ENCODE measurements at regions not wholly inside any gene's neighbourhood (a gene's known extent, or its start where the extent isn't known, plus 50 kb on each side); places are given as distances from the start of the nearest gene placed in this dataset.
"Not testable (repeated sequence)": the region's sequence is repeated elsewhere in the genome, so short reads cannot be mapped to it uniquely, and the experiment has no call there.

DNA sequence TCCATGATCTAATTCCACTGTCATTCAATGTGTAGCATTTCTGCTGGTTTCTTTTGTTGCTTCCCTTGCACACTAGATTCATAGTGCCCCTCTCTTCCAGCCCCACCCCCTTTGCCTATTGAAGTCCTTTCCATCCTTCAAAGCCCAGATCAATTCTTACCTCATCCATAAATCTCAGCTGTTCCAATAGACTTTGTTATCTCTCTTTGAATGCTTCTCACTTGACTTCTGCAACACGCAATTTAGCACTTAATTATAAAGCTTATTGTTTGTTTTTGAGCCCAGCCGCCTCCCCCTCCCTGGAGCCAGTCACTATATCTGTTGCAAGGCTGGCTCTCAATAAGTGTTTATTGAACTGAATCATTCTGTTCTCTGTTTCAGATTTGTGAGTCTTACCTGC, 174.6 kb upstream of the TBL1XR1 start:
- Mint-ChIP-seq H3K4me3 (ENCODE audit: low read depth) (no peak overlapping the region), H3K27ac (no peak overlapping the region), H3K27me3 (ENCODE audit: low read depth) (no peaks in the 10 kb centered on the region), H3K9me3 (no peaks in the 10 kb centered on the region), H3K4me1 (ENCODE audit: low read depth) (no peaks in the 10 kb centered on the region), H3K36me3 (ENCODE audit: low read depth) (no peaks in the 10 kb centered on the region)
- intact Hi-C loops (cut with micrococcal nuclease) = no loop called here
- no peak for DNase-seq (ENCODE audit: low spot score)

GRCh38 chr3:177374323-177374722, 177.0 kb upstream of the TBL1XR1 start:
- intact Hi-C loops (cut with micrococcal nuclease) = no loop called here
- DNase-seq (ENCODE audit: low spot score) = no peak
- Mint-ChIP-seq H3K9me3 (no peaks in the 10 kb centered on the region), H3K36me3 (ENCODE audit: low read depth) (no peaks in the 10 kb centered on the region), H3K27me3 (ENCODE audit: low read depth) (no peaks in the 10 kb centered on the region), H3K27ac (no peak overlapping the region), H3K4me1 (ENCODE audit: low read depth) (no peaks in the 10 kb centered on the region), H3K4me3 (ENCODE audit: low read depth) (no peak overlapping the region)

- Mint-ChIP-seq H3K27ac (no peak overlapping the region), H3K36me3 (ENCODE audit: low read depth) (no peaks in the 10 kb centered on the region), H3K4me3 (ENCODE audit: low read depth) (no peak overlapping the region), H3K4me1 (ENCODE audit: low read depth) (no peaks in the 10 kb centered on the region), H3K9me3 (peaks cover 3% of the 10 kb centered on the region), H3K27me3 (ENCODE audit: low read depth) (no peaks in the 10 kb centered on the region)
- intact Hi-C loops (cut with micrococcal nuclease) = no loop called here
- no peak for DNase-seq (ENCODE audit: low spot score)
Observed at GRCh38 chr3:177375316-177375715, 178.0 kb upstream of the TBL1XR1 start.

GRCh38 chr3:177377166-177377565, 179.9 kb upstream of the TBL1XR1 start:
- Mint-ChIP-seq H3K9me3 (peaks cover 9% of the 10 kb centered on the region), H3K4me1 (ENCODE audit: low read depth) (no peaks in the 10 kb centered on the region), H3K4me3 (ENCODE audit: low read depth) (no peak overlapping the region), H3K36me3 (ENCODE audit: low read depth) (no peaks in the 10 kb centered on the region), H3K27ac (no peak overlapping the region), H3K27me3 (ENCODE audit: low read depth) (no peaks in the 10 kb centered on the region)
- intact Hi-C loops (cut with micrococcal nuclease) = no loop called here
- no peak for DNase-seq (ENCODE audit: low spot score)

DNA sequence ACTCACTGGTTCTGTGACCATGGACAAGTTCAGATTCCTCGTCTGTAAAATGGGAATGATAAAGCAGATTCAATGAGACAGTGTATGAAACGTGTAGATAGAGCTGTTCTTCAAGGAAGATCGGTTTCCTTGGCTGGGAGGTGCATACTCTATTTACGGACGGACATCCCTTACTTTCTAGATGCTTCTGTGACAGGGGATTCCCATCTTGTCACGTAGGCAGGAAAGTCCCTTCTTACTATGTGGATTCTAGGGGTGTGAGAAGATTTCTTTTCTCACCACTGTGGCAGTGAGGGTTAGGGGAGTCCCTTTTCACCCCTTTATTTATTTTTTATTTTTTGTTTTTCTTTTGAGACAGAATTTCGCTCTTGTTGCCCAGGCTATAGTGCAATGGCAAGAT, 180.9 kb upstream of the TBL1XR1 start:
- intact Hi-C loops (cut with micrococcal nuclease) = no loop called here
- no peaks in the 10 kb centered on the region for H3K36me3 Mint-ChIP-seq (ENCODE audit: low read depth)
- peaks cover 12% of the 10 kb centered on the region for H3K9me3 Mint-ChIP-seq
- no peak for DNase-seq (ENCODE audit: low spot score)
- no peak overlapping the region for H3K4me3 Mint-ChIP-seq (ENCODE audit: low read depth)
- H3K27me3 Mint-ChIP-seq (ENCODE audit: low read depth) = peaks cover 2% of the 10 kb centered on the region
- H3K27ac Mint-ChIP-seq = no peak overlapping the region
- no peaks in the 10 kb centered on the region for H3K4me1 Mint-ChIP-seq (ENCODE audit: low read depth)

- H3K27ac Mint-ChIP-seq = no peak overlapping the region
- peaks cover 12% of the 10 kb centered on the region for H3K9me3 Mint-ChIP-seq
- no peak overlapping the region for H3K4me3 Mint-ChIP-seq (ENCODE audit: low read depth)
- H3K27me3 Mint-ChIP-seq (ENCODE audit: low read depth) = peaks cover 2% of the 10 kb centered on the region
- DNase-seq (ENCODE audit: low spot score) = no peak
- no peaks in the 10 kb centered on the region for H3K36me3 Mint-ChIP-seq (ENCODE audit: low read depth)
- no peaks in the 10 kb centered on the region for H3K4me1 Mint-ChIP-seq (ENCODE audit: low read depth)
- intact Hi-C loops (cut with micrococcal nuclease) = no loop called here
Observed at GRCh38 chr3:177379045-177379444, 181.8 kb upstream of the TBL1XR1 start.

DNA sequence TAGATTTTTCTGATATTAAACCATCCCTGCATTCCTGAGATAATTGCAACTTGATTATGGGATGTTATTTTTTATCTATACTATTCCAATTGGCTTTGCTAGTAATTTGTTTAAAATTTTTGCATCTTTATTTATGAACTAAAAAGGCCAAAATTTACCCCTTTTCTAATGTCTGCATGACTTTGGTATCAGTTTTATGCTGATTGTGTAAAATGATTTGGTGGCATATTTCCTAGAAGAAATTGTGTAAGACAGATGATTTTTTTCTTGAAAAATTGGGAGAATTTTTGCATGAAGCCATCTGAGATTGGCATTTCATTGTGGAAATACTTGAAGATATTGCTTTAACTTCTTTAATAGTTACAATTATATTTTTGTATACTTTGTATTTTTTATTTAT, 183.8 kb upstream of the TBL1XR1 start:
- intact Hi-C loops (cut with micrococcal nuclease) = no loop called here
- DNase-seq (ENCODE audit: low spot score) = no peak
- no peak overlapping the region for H3K4me3 Mint-ChIP-seq (ENCODE audit: low read depth)
- H3K9me3 Mint-ChIP-seq = peaks cover 12% of the 10 kb centered on the region
- H3K27ac Mint-ChIP-seq = no peak overlapping the region
- peaks cover 2% of the 10 kb centered on the region for H3K27me3 Mint-ChIP-seq (ENCODE audit: low read depth)
- no peaks in the 10 kb centered on the region for H3K36me3 Mint-ChIP-seq (ENCODE audit: low read depth)
- H3K4me1 Mint-ChIP-seq (ENCODE audit: low read depth) = no peaks in the 10 kb centered on the region

- no peak overlapping the region for H3K4me3 Mint-ChIP-seq (ENCODE audit: low read depth)
- H3K27ac Mint-ChIP-seq = no peak overlapping the region
- no peaks in the 10 kb centered on the region for H3K36me3 Mint-ChIP-seq (ENCODE audit: low read depth)
- intact Hi-C loops (cut with micrococcal nuclease) = no loop called here
- no peak for DNase-seq (ENCODE audit: low spot score)
- H3K27me3 Mint-ChIP-seq (ENCODE audit: low read depth) = peaks cover 2% of the 10 kb centered on the region
- no peaks in the 10 kb centered on the region for H3K4me1 Mint-ChIP-seq (ENCODE audit: low read depth)
- peaks cover 19% of the 10 kb centered on the region for H3K9me3 Mint-ChIP-seq
Observed at GRCh38 chr3:177382944-177383343, 185.7 kb upstream of the TBL1XR1 start.

- no peak overlapping the region for H3K4me3 Mint-ChIP-seq (ENCODE audit: low read depth)
- no peak overlapping the region for H3K27ac Mint-ChIP-seq
- DNase-seq (ENCODE audit: low spot score) = no peak
- intact Hi-C loops (cut with micrococcal nuclease) = no loop called here
- peaks cover 2% of the 10 kb centered on the region for H3K27me3 Mint-ChIP-seq (ENCODE audit: low read depth)
- peaks cover 18% of the 10 kb centered on the region for H3K9me3 Mint-ChIP-seq
- H3K36me3 Mint-ChIP-seq (ENCODE audit: low read depth) = no peaks in the 10 kb centered on the region
- no peaks in the 10 kb centered on the region for H3K4me1 Mint-ChIP-seq (ENCODE audit: low read depth)
Observed at GRCh38 chr3:177385186-177385585, 187.9 kb upstream of the TBL1XR1 start.

DNA sequence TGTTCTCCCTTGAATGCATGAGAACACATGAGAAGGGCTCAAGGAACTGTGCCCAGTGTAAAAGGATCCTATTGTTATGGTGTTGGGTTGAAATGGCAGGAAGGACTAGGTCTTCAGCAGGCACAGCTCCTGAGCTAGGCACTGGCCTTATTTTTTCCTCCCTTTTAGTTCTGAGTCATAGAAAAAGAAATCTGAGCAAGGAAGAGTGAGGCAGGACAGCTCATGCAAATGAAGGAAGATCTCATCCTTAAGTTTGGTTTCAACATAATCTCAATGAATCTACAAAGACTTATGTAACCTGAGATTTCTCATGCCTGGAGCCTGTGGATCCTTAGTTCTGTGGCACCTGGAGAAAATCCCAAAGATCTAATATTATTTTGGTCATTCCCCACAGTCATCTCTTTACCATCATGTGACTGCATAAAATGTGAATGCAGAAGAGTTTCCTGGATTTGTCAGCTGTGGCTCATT, 188.6 kb upstream of the TBL1XR1 start:
- DNase-seq (ENCODE audit: low spot score) = no peak
- intact Hi-C loops (cut with micrococcal nuclease) = no loop called here
- peaks cover 13% of the 10 kb centered on the region for H3K9me3 Mint-ChIP-seq
- no peak overlapping the region for H3K4me3 Mint-ChIP-seq (ENCODE audit: low read depth)
- no peak overlapping the region for H3K27ac Mint-ChIP-seq
- no peaks in the 10 kb centered on the region for H3K36me3 Mint-ChIP-seq (ENCODE audit: low read depth)
- H3K4me1 Mint-ChIP-seq (ENCODE audit: low read depth) = no peaks in the 10 kb centered on the region
- peaks cover 2% of the 10 kb centered on the region for H3K27me3 Mint-ChIP-seq (ENCODE audit: low read depth)

GRCh38 chr3:177388209-177388608, 190.9 kb upstream of the TBL1XR1 start:
- Mint-ChIP-seq H3K36me3 (ENCODE audit: low read depth) (no peaks in the 10 kb centered on the region), H3K4me3 (ENCODE audit: low read depth) (no peak overlapping the region), H3K27ac (no peak overlapping the region), H3K4me1 (ENCODE audit: low read depth) (no peaks in the 10 kb centered on the region), H3K9me3 (peaks cover 7% of the 10 kb centered on the region), H3K27me3 (ENCODE audit: low read depth) (no peaks in the 10 kb centered on the region)
- no peak for DNase-seq (ENCODE audit: low spot score)
- intact Hi-C loops (cut with micrococcal nuclease) = no loop called here

- peak overlapping the region; percentile 8 for H3K4me3 Mint-ChIP-seq (ENCODE audit: low read depth)
- DNase-seq (ENCODE audit: low spot score); H3K27ac Mint-ChIP-seq; H3K36me3 Mint-ChIP-seq (ENCODE audit: low read depth); intact Hi-C loops (cut with micrococcal nuclease); H3K9me3 Mint-ChIP-seq; H3K27me3 Mint-ChIP-seq (ENCODE audit: low read depth); H3K4me1 Mint-ChIP-seq (ENCODE audit: low read depth): not testable (repeated sequence)
Observed at GRCh38 chr3:177394231-177395024, 197.1 kb upstream of the TBL1XR1 start.

DNA sequence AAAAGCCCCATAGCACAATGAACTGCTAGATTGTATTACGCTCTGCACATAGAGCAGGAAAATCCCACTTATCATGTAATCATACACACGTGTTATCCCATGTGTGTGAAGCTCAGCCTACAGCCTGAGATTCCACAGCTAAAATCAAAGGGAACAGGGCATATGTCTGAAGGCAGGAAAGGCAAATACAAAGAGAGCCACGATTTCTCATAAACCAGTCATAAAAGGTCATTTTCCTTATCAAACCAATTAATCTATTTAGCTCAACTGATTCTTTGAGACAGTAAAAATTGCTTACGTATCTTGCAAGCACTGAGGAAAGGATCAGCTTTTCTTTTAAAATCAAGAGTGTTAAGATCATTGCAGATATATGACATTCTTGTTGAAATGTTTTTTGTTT, 199.5 kb upstream of the TBL1XR1 start:
- no peak for DNase-seq (ENCODE audit: low spot score)
- no peaks in the 10 kb centered on the region for H3K4me1 Mint-ChIP-seq (ENCODE audit: low read depth)
- H3K4me3 Mint-ChIP-seq (ENCODE audit: low read depth) = no peak overlapping the region
- no peaks in the 10 kb centered on the region for H3K27me3 Mint-ChIP-seq (ENCODE audit: low read depth)
- H3K27ac Mint-ChIP-seq = no peak overlapping the region
- peaks cover 6% of the 10 kb centered on the region for H3K9me3 Mint-ChIP-seq
- H3K36me3 Mint-ChIP-seq (ENCODE audit: low read depth) = no peaks in the 10 kb centered on the region
- intact Hi-C loops (cut with micrococcal nuclease) = no loop called here

DNA sequence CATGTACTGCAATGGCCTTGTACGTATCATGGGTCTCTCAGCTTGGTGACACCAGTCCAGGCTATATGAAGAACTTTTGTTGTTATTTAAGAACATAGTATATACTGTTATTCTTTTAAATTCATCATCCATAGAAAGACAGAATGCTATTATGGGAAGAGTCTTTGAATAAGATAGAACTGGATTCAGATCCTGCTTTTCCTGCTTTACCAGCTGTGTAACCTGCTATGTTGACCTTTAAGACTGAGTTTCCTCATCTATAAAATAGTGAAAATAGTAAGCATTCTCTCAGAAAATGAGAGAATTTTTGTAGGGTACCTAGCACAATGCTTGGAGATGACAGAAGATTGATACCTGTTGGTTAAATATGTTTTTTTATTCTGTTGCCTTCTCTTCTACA, 204.1 kb upstream of the TBL1XR1 start:
- Mint-ChIP-seq H3K27ac (no peak overlapping the region), H3K36me3 (ENCODE audit: low read depth) (no peaks in the 10 kb centered on the region), H3K9me3 (peaks cover 6% of the 10 kb centered on the region), H3K4me1 (ENCODE audit: low read depth) (peaks cover 1% of the 10 kb centered on the region), H3K27me3 (ENCODE audit: low read depth) (no peaks in the 10 kb centered on the region), H3K4me3 (ENCODE audit: low read depth) (no peak overlapping the region)
- intact Hi-C loops (cut with micrococcal nuclease) = no loop called here
- DNase-seq (ENCODE audit: low spot score) = no peak
